Ascending aorta (tissue), 2 donors: ENCODE measurements at regions not wholly inside any gene's neighbourhood (a gene's known extent, or its start where the extent isn't known, plus 50 kb on each side); places are given as distances from the start of the nearest gene placed in this dataset.

ENCODE experiments used
- DNase-seq, 2 donors: peaks; one replicate each; pipeline ENCODE4 v3.0.0-alpha.2; 2019; ENCODE audit warnings: low spot score in 2 of 2
- H3K27ac ChIP-seq, 2 donors: fragments of 200-600 bp; sonication (generic); one replicate each; pipeline ENCODE4 v1.5.1; 2016 to 2017; ENCODE audit warnings: mild to moderate bottlenecking in 1 of 2
- H3K27me3 ChIP-seq: fragments of 200-600 bp; sonication (generic); one replicate; pipeline ENCODE4 v1.5.1; 2017
- H3K36me3 ChIP-seq, 2 donors: fragments of 200-600 bp; sonication (generic); one replicate each; pipeline ENCODE4 v1.5.1; 2016
- H3K4me1 ChIP-seq, 2 donors: fragments of 200-600 bp; sonication (generic); one replicate each; pipeline ENCODE4 v1.5.1; 2016 to 2017; ENCODE audit warnings: mild to moderate bottlenecking in 1 of 2
- H3K4me3 ChIP-seq, 2 donors: fragments of 200-600 bp; sonication (generic); one replicate each; pipeline ENCODE4 v1.5.1; 2016 to 2017; ENCODE audit warnings: mild to moderate bottlenecking in 1 of 2
- H3K9me3 ChIP-seq, 2 donors: fragments of 200-600 bp; sonication (generic); one replicate each; pipeline ENCODE4 v1.5.1; 2016
- CTCF ChIP-seq, 3 experiments: fragments of 200-600 bp in 2 of 3; fragments of 450-650 bp in 1 of 3; sonication (generic) in 2 of 3; IDR thresholded peaks; one replicate each; pipeline ENCODE4 v1.5.1; 2016 to 2019; ENCODE audit warnings: antibody characterized with exemption in 3 of 3, mild to moderate bottlenecking in 1 of 3, moderate library complexity in 1 of 3
- intact Hi-C: fragments of 100-400 bp; cut with DNase I; formaldehyde crosslinking; loops from one replicate; pipeline ENCODE4 v1.15.1; 2023

DNA sequence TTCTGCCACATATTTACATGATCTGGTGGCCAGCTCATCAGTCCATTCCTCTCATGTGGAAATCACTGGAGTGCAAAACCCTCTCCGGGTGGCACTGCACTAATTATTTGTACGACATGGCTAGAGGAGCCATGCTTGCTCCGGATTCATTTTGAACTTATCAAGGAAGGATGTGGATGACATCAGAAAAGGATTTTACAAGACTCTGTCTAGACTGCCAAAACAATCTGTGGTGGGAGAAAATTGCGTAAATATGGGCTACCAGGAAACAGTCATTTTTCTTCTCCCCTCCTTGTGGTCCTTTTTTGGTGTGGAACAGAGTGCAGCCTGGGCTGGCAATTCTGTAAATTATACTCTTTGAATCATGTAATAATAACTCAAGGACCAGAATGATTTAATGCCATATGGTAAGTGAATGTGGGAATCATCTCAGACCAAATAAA lies 123.4 kb upstream of the IFNE start:
- no peaks in the 10 kb centered on the region for H3K9me3 ChIP-seq
- no peak for TF ChIP-seq CTCF (IDR thresholded peaks at IDR 0.05)

DNA sequence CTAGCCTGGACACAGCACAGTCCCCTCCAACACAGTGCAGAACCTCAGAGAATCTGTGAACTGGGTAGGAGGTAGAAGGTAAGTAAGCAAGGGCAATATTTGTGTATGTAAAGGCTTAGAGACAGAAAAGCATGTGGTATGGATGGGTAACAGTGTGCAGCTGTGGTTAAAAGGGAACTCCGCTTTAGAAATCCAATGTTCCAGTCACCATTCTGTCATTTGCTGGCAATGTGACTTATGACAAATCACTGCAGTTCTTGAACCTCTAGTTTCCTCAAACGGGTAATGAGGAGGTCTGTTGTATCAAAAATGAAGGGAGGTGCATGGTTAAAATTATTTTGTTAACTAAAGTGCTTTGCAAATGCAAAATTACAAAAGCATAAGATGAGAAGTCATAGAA lies 125.5 kb upstream of the IFNE start:
- intact Hi-C loops = no loop called here
- Histone ChIP-seq H3K27me3 (no peaks in the 10 kb centered on the region), H3K9me3 (no peaks in the 10 kb centered on the region), H3K4me1 (no peaks in the 10 kb centered on the region), H3K27ac (no peak overlapping the region), H3K36me3 (no peaks in the 10 kb centered on the region), H3K4me3 (no peak overlapping the region)
- no peak for DNase-seq
- no peak for TF ChIP-seq CTCF (IDR thresholded peaks at IDR 0.05)

More for the DNA sequence above, 123.4 kb upstream of the IFNE start:
- DNase-seq = no peak
- no peaks in the 10 kb centered on the region for H3K4me1 ChIP-seq
- H3K4me3 ChIP-seq = no peak overlapping the region
- H3K27me3 ChIP-seq = no peaks in the 10 kb centered on the region
- intact Hi-C loops = no loop called here
- no peaks in the 10 kb centered on the region for H3K36me3 ChIP-seq
- no peak overlapping the region for H3K27ac ChIP-seq

DNA sequence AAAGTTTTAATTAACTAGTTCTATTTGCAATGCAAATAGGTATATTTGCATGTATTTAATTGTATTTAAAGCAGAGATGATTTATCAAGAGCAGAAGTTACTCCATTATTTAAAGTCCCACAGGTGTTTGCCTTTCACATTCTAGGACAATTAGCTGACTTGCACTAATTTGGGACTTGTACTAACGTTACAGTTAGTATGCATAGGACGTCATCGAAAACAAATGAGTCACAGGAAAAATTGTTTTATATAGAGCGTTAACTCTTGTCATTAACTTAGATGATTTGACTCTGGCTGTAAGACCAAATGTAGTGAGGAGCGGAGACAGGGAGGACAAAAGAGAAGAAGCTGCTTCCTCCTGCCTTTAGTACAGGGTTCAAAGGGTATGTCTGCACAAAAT lies 126.1 kb upstream of the IFNE start:
- intact Hi-C loops = no loop called here
- H3K27ac ChIP-seq = no peak overlapping the region
- H3K9me3 ChIP-seq = no peaks in the 10 kb centered on the region
- no peaks in the 10 kb centered on the region for H3K27me3 ChIP-seq
- no peak for TF ChIP-seq CTCF (IDR thresholded peaks at IDR 0.05)
- no peak overlapping the region for H3K4me3 ChIP-seq
- no peak for DNase-seq
- no peaks in the 10 kb centered on the region for H3K4me1 ChIP-seq
- no peaks in the 10 kb centered on the region for H3K36me3 ChIP-seq

DNA sequence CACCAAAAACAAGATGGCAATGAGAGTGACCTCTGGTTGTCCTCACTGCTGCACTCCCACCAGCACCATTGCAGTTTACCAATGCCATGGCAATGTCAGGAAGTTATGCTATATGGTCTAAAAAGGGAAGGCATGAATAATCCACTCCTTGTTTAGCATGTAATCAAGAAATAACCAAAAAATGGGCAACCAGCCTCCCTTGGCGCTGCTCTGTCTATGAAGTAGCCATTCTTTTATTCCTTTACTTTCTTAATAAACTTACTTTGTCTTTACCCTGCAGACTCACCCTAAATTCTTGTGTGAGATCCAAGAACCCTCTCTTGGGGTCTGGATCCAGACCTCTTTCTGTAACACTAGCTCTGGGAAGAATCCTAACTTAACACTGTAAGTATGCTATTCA lies 127.4 kb upstream of the IFNE start:
- Histone ChIP-seq H3K27ac (no peak overlapping the region), H3K36me3 (no peaks in the 10 kb centered on the region), H3K4me3 (no peak overlapping the region), H3K9me3 (no peaks in the 10 kb centered on the region), H3K27me3 (no peaks in the 10 kb centered on the region), H3K4me1 (no peaks in the 10 kb centered on the region)
- intact Hi-C loops = no loop called here
- TF ChIP-seq CTCF (IDR thresholded peaks at IDR 0.05) = no peak
- DNase-seq = no peak

GRCh38 chr9:21611891-21612290 lies 129.8 kb upstream of the IFNE start:
- no peak for TF ChIP-seq CTCF (IDR thresholded peaks at IDR 0.05)
- no peaks in the 10 kb centered on the region for H3K36me3 ChIP-seq
- H3K4me3 ChIP-seq = no peak overlapping the region
- DNase-seq = no peak
- no peak overlapping the region for H3K27ac ChIP-seq
- no peaks in the 10 kb centered on the region for H3K4me1 ChIP-seq
- intact Hi-C loops = no loop called here
- no peaks in the 10 kb centered on the region for H3K9me3 ChIP-seq
- no peaks in the 10 kb centered on the region for H3K27me3 ChIP-seq

DNA sequence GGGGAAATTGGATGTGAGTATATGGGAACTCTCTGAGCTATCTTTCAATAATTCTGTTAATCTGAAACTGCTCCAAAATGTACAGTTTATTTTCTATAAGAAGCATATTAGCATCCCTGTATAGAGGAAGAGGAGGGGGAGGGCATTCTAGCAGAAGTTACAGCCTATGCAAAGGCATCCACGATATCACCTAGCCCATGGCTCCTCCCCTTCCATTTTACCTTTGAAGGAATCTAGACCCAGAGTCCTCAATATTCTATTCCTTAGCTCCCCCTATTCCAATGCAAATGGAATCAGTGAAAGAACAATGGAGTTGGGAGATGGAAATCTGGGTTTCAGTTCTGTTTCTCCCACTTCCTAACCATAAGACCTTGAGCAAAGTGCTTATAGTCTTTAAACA lies 132.9 kb upstream of the IFNE start:
- intact Hi-C loops = no loop called here
- no peak for DNase-seq

More for the DNA sequence above, 132.9 kb upstream of the IFNE start:
- no peaks in the 10 kb centered on the region for H3K36me3 ChIP-seq
- H3K27me3 ChIP-seq = no peaks in the 10 kb centered on the region
- no peaks in the 10 kb centered on the region for H3K4me1 ChIP-seq
- no peak for TF ChIP-seq CTCF (IDR thresholded peaks at IDR 0.05)
- H3K27ac ChIP-seq = no peak overlapping the region
- no peak overlapping the region for H3K4me3 ChIP-seq
- H3K9me3 ChIP-seq = no peaks in the 10 kb centered on the region
